ENCODE measurements at regions not wholly inside any gene's neighbourhood (a gene's known extent, or its start where the extent isn't known, plus 50 kb on each side); places are given as distances from the start of the nearest gene placed in this dataset.

GRCh38 chr20:20897922-20898321 is 185.5 kb upstream of the RALGAPA2 start:
- no peak for TF ChIP-seq POLR2AphosphoS2 (conservative IDR thresholded peaks at IDR 0.05; ENCODE audit: low read length)
- no peak for TF ChIP-seq FOSL2 (IDR thresholded peaks at IDR 0.05)
- no peak for TF ChIP-seq FOSL2 (CRISPR knock-in tag; IDR thresholded peaks at IDR 0.05)
